HG03039 (cell line): ENCODE measurements at regions not wholly inside any gene's neighbourhood (a gene's known extent, or its start where the extent isn't known, plus 50 kb on each side); places are given as distances from the start of the nearest gene placed in this dataset.

Experiments used
- ATAC-seq: cut with Tn5 transposase; IDR thresholded peaks from one replicate; pipeline ENCODE4 v1.9.1; 2021; ENCODE audit warnings: mild to moderate bottlenecking, moderate library complexity; ENCODE audit not compliant: unreplicated experiment

- no peak for ATAC-seq
These were observed 394.8 kb downstream of the NR2F1-AS1 start for GRCh38 chr5:93186076-93186682.

- no peak for ATAC-seq
These were observed 397.0 kb downstream of the NR2F1-AS1 start for GRCh38 chr5:93184041-93184440.

GRCh38 chr5:93179466-93179865, 401.6 kb downstream of the NR2F1-AS1 start:
- ATAC-seq = no peak

- no peak for ATAC-seq
These were observed 406.1 kb downstream of the NR2F1-AS1 start for GRCh38 chr5:93174930-93175329.

- no peak for ATAC-seq
These were observed 415.5 kb downstream of the NR2F1-AS1 start for GRCh38 chr5:93165559-93165958.

- ATAC-seq = no peak
These were observed 416.3 kb downstream of the NR2F1-AS1 start for GRCh38 chr5:93164690-93165089.

- no peak for ATAC-seq
These were observed 417.9 kb downstream of the NR2F1-AS1 start for GRCh38 chr5:93163010-93163663.

GRCh38 chr5:93161661-93162654, 419.1 kb downstream of the NR2F1-AS1 start:
- no peak for ATAC-seq

GRCh38 chr5:93158841-93159240, 422.2 kb downstream of the NR2F1-AS1 start:
- no peak for ATAC-seq

- no peak for ATAC-seq
These were observed 424.5 kb downstream of the NR2F1-AS1 start for GRCh38 chr5:93156566-93156965.

- ATAC-seq = no peak
These were observed 426.5 kb downstream of the NR2F1-AS1 start for GRCh38 chr5:93154535-93154934.

GRCh38 chr5:93153461-93153860, 427.6 kb downstream of the NR2F1-AS1 start:
- ATAC-seq = no peak

GRCh38 chr5:93151896-93152295, 429.1 kb downstream of the NR2F1-AS1 start:
- ATAC-seq = no peak

GRCh38 chr5:93151121-93151520, 429.9 kb downstream of the NR2F1-AS1 start:
- ATAC-seq = no peak

GRCh38 chr5:93150311-93151012, 430.6 kb downstream of the NR2F1-AS1 start:
- no peak for ATAC-seq

GRCh38 chr5:93145767-93146166, 435.3 kb downstream of the NR2F1-AS1 start:
- ATAC-seq = no peak

- no peak for ATAC-seq
These were observed 436.0 kb downstream of the NR2F1-AS1 start for GRCh38 chr5:93145019-93145418.

GRCh38 chr5:93141969-93142368, 439.1 kb downstream of the NR2F1-AS1 start:
- ATAC-seq = no peak

GRCh38 chr5:93130624-93131490, 450.2 kb downstream of the NR2F1-AS1 start:
- no peak for ATAC-seq

GRCh38 chr5:93126634-93127033, 454.4 kb downstream of the NR2F1-AS1 start:
- no peak for ATAC-seq
